ENCODE measurements at regions not wholly inside any gene's neighbourhood (a gene's known extent, or its start where the extent isn't known, plus 50 kb on each side); places are given as distances from the start of the nearest gene placed in this dataset.

DNA sequence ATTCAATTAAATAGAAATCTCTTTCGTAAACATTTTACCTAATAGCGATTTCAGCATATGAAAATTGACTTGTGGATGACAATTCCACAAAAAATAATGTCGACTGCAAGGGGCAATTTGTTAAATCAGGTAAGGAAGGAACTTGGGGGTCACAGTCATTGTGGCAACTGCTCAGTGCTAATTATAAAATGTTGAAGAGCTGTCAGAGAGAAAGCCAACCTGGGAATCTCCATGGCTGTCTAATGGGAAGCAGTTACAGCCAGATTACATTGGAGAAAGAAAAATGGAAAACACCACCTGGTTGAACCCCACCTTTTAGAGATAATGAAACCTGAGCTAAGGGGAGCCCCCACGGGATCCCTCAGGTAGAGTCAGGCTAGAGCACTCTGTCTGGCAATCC is 373.9 kb downstream of the FOXO1 start:
- no peaks in the 10 kb centered on the region for H3K4me1 ChIP-seq (ENCODE audit: control insufficient read depth, insufficient read depth, low read depth, low read length)
- no peak overlapping the region for H2AFZ ChIP-seq (ENCODE audit: low read depth, low read length)
- DNase-seq, result no peak
- H3K9me3 ChIP-seq (ENCODE audit: control insufficient read depth, low read length), result peaks cover 19% of the 10 kb centered on the region
- H3K14ac ChIP-seq (ENCODE audit: low read length in 2 of 2), result no peak overlapping the region
- H3K27me3 ChIP-seq (ENCODE audit: control insufficient read depth in 1 of 2, insufficient read depth in 1 of 2, low read length in 2 of 2), result no peaks in the 10 kb centered on the region
- H3K27ac ChIP-seq (ENCODE audit: low read length, poor library complexity, severe bottlenecking), result no peak overlapping the region
- no peaks in the 10 kb centered on the region for H3K36me3 ChIP-seq (ENCODE audit: control insufficient read depth in 1 of 2, insufficient read depth in 2 of 2, low read depth in 1 of 2, low read length in 2 of 2)
- H3K23ac ChIP-seq (ENCODE audit: low read length in 2 of 2), result no peak overlapping the region
- no peak overlapping the region for H2BK12ac ChIP-seq (ENCODE audit: low read length in 2 of 2)
- H3K79me1 ChIP-seq (replicated peaks; ENCODE audit: low read length, poor library complexity, severe bottlenecking), result no peaks in the 10 kb centered on the region
- no peak overlapping the region for H3K9ac ChIP-seq (ENCODE audit: low read length)
- no peak overlapping the region for H3K18ac ChIP-seq (ENCODE audit: low read depth in 1 of 2, low read length in 2 of 2)
- H2BK5ac ChIP-seq (ENCODE audit: low read depth, low read length, poor library complexity, severe bottlenecking), result no peak overlapping the region
- no peak overlapping the region for H2BK15ac ChIP-seq (ENCODE audit: low read depth, poor library complexity, severe bottlenecking)
- H3K4me2 ChIP-seq (ENCODE audit: low read length, poor library complexity, severe bottlenecking), result no peak overlapping the region
- WGBS, result 84% methylated on average over 4 of the region's 4 CpGs
- no peak overlapping the region for H2BK120ac ChIP-seq (ENCODE audit: low read depth, low read length)
- no peak overlapping the region for H2AK5ac ChIP-seq (ENCODE audit: low read length, severe bottlenecking)
- no peak overlapping the region for H4K8ac ChIP-seq (ENCODE audit: low read length)
- H4K91ac ChIP-seq (ENCODE audit: low read length), result no peak overlapping the region
- no peak overlapping the region for H3K4ac ChIP-seq (ENCODE audit: low read depth in 1 of 2, low read length in 2 of 2)
- H3K4me3 ChIP-seq (ENCODE audit: insufficient read depth in 1 of 2, low read depth in 1 of 2, low read length in 2 of 2), result no peak overlapping the region

DNA sequence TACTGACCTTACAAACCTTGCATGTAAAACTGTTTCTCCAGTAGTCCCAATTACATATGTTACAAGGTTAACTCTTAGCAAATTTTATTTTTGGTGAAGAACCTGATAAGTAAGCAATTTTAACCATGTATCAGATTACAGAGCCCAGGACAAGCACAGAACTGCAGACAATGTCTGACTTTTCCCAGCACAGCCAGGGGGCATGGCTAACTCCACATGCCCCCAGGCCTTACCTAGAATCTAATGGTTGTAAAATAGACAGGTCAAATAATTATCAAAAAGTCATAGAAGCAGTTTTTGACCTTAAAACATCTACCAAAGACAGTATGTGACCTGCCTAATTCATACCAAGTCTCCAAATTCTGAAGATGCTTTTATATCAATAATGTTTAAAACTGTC is 364.1 kb downstream of the FOXO1 start:
- Histone ChIP-seq H3K14ac (ENCODE audit: low read length in 2 of 2) (no peak overlapping the region), H2AK5ac (ENCODE audit: low read length, severe bottlenecking) (no peak overlapping the region), H3K9me3 (ENCODE audit: control insufficient read depth, low read length) (peaks cover 38% of the 10 kb centered on the region), H3K18ac (ENCODE audit: low read depth in 1 of 2, low read length in 2 of 2) (no peak overlapping the region), H3K4me2 (ENCODE audit: low read length, poor library complexity, severe bottlenecking) (no peak overlapping the region), H3K9ac (ENCODE audit: low read length) (no peak overlapping the region), H3K4me1 (ENCODE audit: control insufficient read depth, insufficient read depth, low read depth, low read length) (no peaks in the 10 kb centered on the region), H3K27ac (ENCODE audit: low read length, poor library complexity, severe bottlenecking) (no peak overlapping the region), H2BK12ac (ENCODE audit: low read length in 2 of 2) (no peak overlapping the region), H3K4ac (ENCODE audit: low read depth in 1 of 2, low read length in 2 of 2) (no peak overlapping the region), H2BK120ac (ENCODE audit: low read depth, low read length) (no peak overlapping the region), H4K8ac (ENCODE audit: low read length) (no peak overlapping the region), H3K36me3 (ENCODE audit: control insufficient read depth in 1 of 2, insufficient read depth in 2 of 2, low read depth in 1 of 2, low read length in 2 of 2) (no peaks in the 10 kb centered on the region), H3K4me3 (ENCODE audit: insufficient read depth in 1 of 2, low read depth in 1 of 2, low read length in 2 of 2) (no peak overlapping the region), H2BK5ac (ENCODE audit: low read depth, low read length, poor library complexity, severe bottlenecking) (no peak overlapping the region), H3K23ac (ENCODE audit: low read length in 2 of 2) (no peak overlapping the region), H2AFZ (ENCODE audit: low read depth, low read length) (no peak overlapping the region), H2BK15ac (ENCODE audit: low read depth, poor library complexity, severe bottlenecking) (no peak overlapping the region), H3K79me1 (replicated peaks; ENCODE audit: low read length, poor library complexity, severe bottlenecking) (no peaks in the 10 kb centered on the region), H4K91ac (ENCODE audit: low read length) (no peak overlapping the region), H3K27me3 (ENCODE audit: control insufficient read depth in 1 of 2, insufficient read depth in 1 of 2, low read length in 2 of 2) (peaks cover 0 to 4% of the 10 kb centered on the region in 2 experiments)
- DNase-seq, result no peak

DNA sequence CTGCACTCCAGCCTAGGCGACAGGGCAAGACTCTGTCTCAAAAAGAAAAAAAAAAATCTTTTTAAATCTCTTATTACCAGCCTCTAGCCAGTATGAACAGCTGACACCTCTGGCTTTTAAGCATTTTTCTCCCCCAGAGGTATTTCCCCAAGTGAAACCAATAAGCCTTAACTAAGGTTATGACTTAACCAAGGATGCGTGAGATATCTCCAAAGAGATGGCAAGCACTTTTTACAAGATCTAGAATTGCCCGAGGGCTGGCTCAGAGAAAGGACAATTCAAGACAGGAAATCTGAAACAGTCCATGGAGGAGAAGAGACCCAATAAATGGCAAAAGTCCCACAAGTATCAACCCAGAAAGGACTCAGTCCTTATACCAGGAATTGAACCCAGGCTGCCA is 362.1 kb downstream of the FOXO1 start:
- Histone ChIP-seq H3K23ac (ENCODE audit: low read length in 2 of 2) (no peak overlapping the region), H2BK15ac (ENCODE audit: low read depth, poor library complexity, severe bottlenecking) (no peak overlapping the region), H3K14ac (ENCODE audit: low read length in 2 of 2) (no peak overlapping the region), H3K79me1 (replicated peaks; ENCODE audit: low read length, poor library complexity, severe bottlenecking) (no peaks in the 10 kb centered on the region), H3K18ac (ENCODE audit: low read depth in 1 of 2, low read length in 2 of 2) (no peak overlapping the region), H3K4ac (ENCODE audit: low read depth in 1 of 2, low read length in 2 of 2) (no peak overlapping the region), H3K9ac (ENCODE audit: low read length) (no peak overlapping the region), H2AFZ (ENCODE audit: low read depth, low read length) (no peak overlapping the region), H3K9me3 (ENCODE audit: control insufficient read depth, low read length) (peaks cover 41% of the 10 kb centered on the region), H3K36me3 (ENCODE audit: control insufficient read depth in 1 of 2, insufficient read depth in 2 of 2, low read depth in 1 of 2, low read length in 2 of 2) (no peaks in the 10 kb centered on the region), H3K4me1 (ENCODE audit: control insufficient read depth, insufficient read depth, low read depth, low read length) (no peaks in the 10 kb centered on the region), H2BK5ac (ENCODE audit: low read depth, low read length, poor library complexity, severe bottlenecking) (no peak overlapping the region), H3K27ac (ENCODE audit: low read length, poor library complexity, severe bottlenecking) (no peak overlapping the region), H2BK120ac (ENCODE audit: low read depth, low read length) (no peak overlapping the region), H2AK5ac (ENCODE audit: low read length, severe bottlenecking) (no peak overlapping the region), H4K8ac (ENCODE audit: low read length) (no peak overlapping the region), H2BK12ac (ENCODE audit: low read length in 2 of 2) (no peak overlapping the region), H3K4me2 (ENCODE audit: low read length, poor library complexity, severe bottlenecking) (no peak overlapping the region), H3K4me3 (ENCODE audit: insufficient read depth in 1 of 2, low read depth in 1 of 2, low read length in 2 of 2) (no peak overlapping the region), H3K27me3 (ENCODE audit: control insufficient read depth in 1 of 2, insufficient read depth in 1 of 2, low read length in 2 of 2) (peaks cover 0 to 4% of the 10 kb centered on the region in 2 experiments), H4K91ac (ENCODE audit: low read length) (no peak overlapping the region)
- WGBS, result 60% methylated on average over 3 of the region's 3 CpGs
- DNase-seq, result no peak

DNA sequence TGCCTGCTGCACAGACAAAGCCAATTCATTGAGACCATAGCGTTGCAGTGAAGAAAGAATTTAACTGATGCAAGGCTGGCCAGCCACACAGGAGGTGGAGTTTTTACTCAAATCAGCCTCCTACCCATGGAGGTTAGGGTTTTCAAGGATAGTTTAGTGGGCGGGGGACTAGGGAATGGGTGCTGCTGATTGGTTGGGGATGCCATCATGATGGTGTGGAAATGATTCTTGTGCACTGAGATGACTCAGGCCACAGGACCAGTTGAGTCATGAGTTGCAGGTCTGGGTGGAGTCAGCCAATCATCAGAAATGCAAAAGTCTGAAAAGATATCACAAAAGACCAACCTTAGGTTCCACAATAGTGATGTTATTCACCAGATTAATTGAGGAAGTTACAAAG is 359.6 kb downstream of the FOXO1 start:
- no peak overlapping the region for H3K18ac ChIP-seq (ENCODE audit: low read depth in 1 of 2, low read length in 2 of 2)
- H3K4me3 ChIP-seq (ENCODE audit: insufficient read depth in 1 of 2, low read depth in 1 of 2, low read length in 2 of 2), result no peak overlapping the region
- H3K36me3 ChIP-seq (ENCODE audit: control insufficient read depth in 1 of 2, insufficient read depth in 2 of 2, low read depth in 1 of 2, low read length in 2 of 2), result no peaks in the 10 kb centered on the region
- no peak overlapping the region for H4K91ac ChIP-seq (ENCODE audit: low read length)
- H2AFZ ChIP-seq (ENCODE audit: low read depth, low read length), result no peak overlapping the region
- H3K9me3 ChIP-seq (ENCODE audit: control insufficient read depth, low read length), result peaks cover 36% of the 10 kb centered on the region
- peaks cover 2% of the 10 kb centered on the region for H3K4me1 ChIP-seq (ENCODE audit: control insufficient read depth, insufficient read depth, low read depth, low read length)
- no peak overlapping the region for H2BK120ac ChIP-seq (ENCODE audit: low read depth, low read length)
- H3K9ac ChIP-seq (ENCODE audit: low read length), result no peak overlapping the region
- H3K27me3 ChIP-seq (ENCODE audit: control insufficient read depth in 1 of 2, insufficient read depth in 1 of 2, low read length in 2 of 2), result peaks cover 0 to 4% of the 10 kb centered on the region in 2 experiments
- no peak overlapping the region for H2AK5ac ChIP-seq (ENCODE audit: low read length, severe bottlenecking)
- H3K27ac ChIP-seq (ENCODE audit: low read length, poor library complexity, severe bottlenecking), result no peak overlapping the region
- H4K8ac ChIP-seq (ENCODE audit: low read length), result no peak overlapping the region
- no peak overlapping the region for H2BK15ac ChIP-seq (ENCODE audit: low read depth, poor library complexity, severe bottlenecking)
- no peak overlapping the region for H2BK5ac ChIP-seq (ENCODE audit: low read depth, low read length, poor library complexity, severe bottlenecking)
- WGBS, result 94% methylated on average over 2 of the region's 2 CpGs
- H3K79me1 ChIP-seq (replicated peaks; ENCODE audit: low read length, poor library complexity, severe bottlenecking), result no peaks in the 10 kb centered on the region
- no peak overlapping the region for H3K14ac ChIP-seq (ENCODE audit: low read length in 2 of 2)
- no peak overlapping the region for H3K4ac ChIP-seq (ENCODE audit: low read depth in 1 of 2, low read length in 2 of 2)
- no peak overlapping the region for H2BK12ac ChIP-seq (ENCODE audit: low read length in 2 of 2)
- H3K23ac ChIP-seq (ENCODE audit: low read length in 2 of 2), result no peak overlapping the region
- no peak overlapping the region for H3K4me2 ChIP-seq (ENCODE audit: low read length, poor library complexity, severe bottlenecking)
- no peak for DNase-seq
